ENCODE measurements at regions not wholly inside any gene's neighbourhood (a gene's known extent, or its start where the extent isn't known, plus 50 kb on each side); places are given as distances from the start of the nearest gene placed in this dataset.

DNA sequence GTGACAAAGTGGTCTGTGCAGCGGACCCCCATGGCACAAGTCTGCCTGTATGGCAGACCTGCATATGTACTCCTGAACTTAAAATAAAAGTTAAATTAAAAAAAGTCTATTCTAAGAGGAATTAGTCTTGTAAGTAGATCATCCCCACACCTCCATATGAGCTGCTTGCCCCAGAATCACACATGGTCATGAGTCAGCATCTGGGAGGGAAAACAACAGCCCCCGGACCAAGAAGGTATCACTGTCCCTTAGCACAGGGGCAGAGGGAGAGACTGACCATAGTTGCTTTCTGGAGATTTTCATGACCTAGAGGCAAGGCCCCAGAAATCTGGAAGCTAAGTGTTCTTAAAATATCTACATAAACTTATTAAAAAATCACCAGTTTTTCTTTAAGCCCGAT, 86.6 kb upstream of the PDK4 start:
- no peak overlapping the region for H3K4me3 ChIP-seq (ENCODE audit: insufficient read depth, low read depth, low read length)
- peaks cover 2% of the 10 kb centered on the region for H3K27me3 Mint-ChIP-seq (ENCODE audit: low read depth, unreplicated experiment)
- H3K27ac ChIP-seq (ENCODE audit: low read depth, low read length), result no peak overlapping the region
- DNase-seq (ENCODE audit: low read depth) (no peak), FAIRE-seq (no peak)
- no peak overlapping the region for H3K27ac Mint-ChIP-seq (ENCODE audit: unreplicated experiment)
- H3K36me3 Mint-ChIP-seq (ENCODE audit: low read depth, unreplicated experiment), result no peaks in the 10 kb centered on the region
- H3K27me3 ChIP-seq (ENCODE audit: insufficient read depth, low read length), result no peaks in the 10 kb centered on the region
- H2AFZ ChIP-seq (ENCODE audit: low read depth, low read length), result no peak overlapping the region
- no peaks in the 10 kb centered on the region for H3K9me3 Mint-ChIP-seq (ENCODE audit: unreplicated experiment)
- H3K4me2 ChIP-seq (ENCODE audit: low read length), result no peak overlapping the region
- no peak overlapping the region for H3K9ac ChIP-seq (ENCODE audit: low read length)
- H3K4me1 Mint-ChIP-seq (ENCODE audit: low read depth, unreplicated experiment), result peaks cover 4% of the 10 kb centered on the region
- no peaks in the 10 kb centered on the region for H3K4me1 ChIP-seq (ENCODE audit: insufficient read depth, low read length)
- no peaks in the 10 kb centered on the region for H3K79me2 ChIP-seq (ENCODE audit: insufficient read depth, low read length)
- no peak overlapping the region for H3K4me3 Mint-ChIP-seq (ENCODE audit: unreplicated experiment)
- no peaks in the 10 kb centered on the region for H4K20me1 ChIP-seq (ENCODE audit: insufficient read depth, low read length)
- H3K36me3 ChIP-seq (ENCODE audit: insufficient read depth, low read length), result no peaks in the 10 kb centered on the region
- no peaks in the 10 kb centered on the region for H3K9me3 ChIP-seq (ENCODE audit: insufficient read depth, low read depth, low read length)
- TF ChIP-seq EZH2 (IDR thresholded peaks at IDR 0.05; ENCODE audit: insufficient read depth, low read length), result no peak
- TF ChIP-seq CTCF (IDR thresholded peaks at IDR 0.05; ENCODE audit: insufficient read depth, low read depth, low read length), result no peak

DNA sequence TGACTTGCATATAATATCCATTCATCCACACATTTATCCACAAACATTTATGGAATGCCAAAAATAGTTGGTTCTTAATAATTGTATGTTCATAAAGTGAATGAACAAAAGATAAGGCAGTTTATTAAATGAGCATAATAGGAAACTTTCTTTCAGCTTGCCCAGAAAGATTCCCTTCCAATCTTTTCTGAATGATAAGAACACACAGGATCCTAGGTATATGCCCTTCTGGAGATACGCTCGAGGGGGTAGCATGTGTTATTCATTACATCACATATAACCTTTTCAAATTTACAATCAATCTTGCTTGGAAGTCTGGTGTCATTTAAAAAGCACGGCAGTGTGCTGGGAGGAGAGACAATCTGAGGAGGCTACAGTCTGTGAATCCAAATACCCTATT, 80.4 kb upstream of the PDK4 start:
- no peak overlapping the region for H3K4me3 Mint-ChIP-seq (ENCODE audit: unreplicated experiment)
- H3K79me2 ChIP-seq (ENCODE audit: insufficient read depth, low read length), result no peaks in the 10 kb centered on the region
- H3K27me3 Mint-ChIP-seq (ENCODE audit: low read depth, unreplicated experiment), result peaks cover 4% of the 10 kb centered on the region
- no peaks in the 10 kb centered on the region for H3K27me3 ChIP-seq (ENCODE audit: insufficient read depth, low read length)
- no peak overlapping the region for H3K9ac ChIP-seq (ENCODE audit: low read length)
- no peaks in the 10 kb centered on the region for H3K4me1 ChIP-seq (ENCODE audit: insufficient read depth, low read length)
- no peaks in the 10 kb centered on the region for H3K9me3 Mint-ChIP-seq (ENCODE audit: unreplicated experiment)
- H3K36me3 ChIP-seq (ENCODE audit: insufficient read depth, low read length), result no peaks in the 10 kb centered on the region
- no peak overlapping the region for H3K27ac ChIP-seq (ENCODE audit: low read depth, low read length)
- no peak overlapping the region for H3K27ac Mint-ChIP-seq (ENCODE audit: unreplicated experiment)
- TF ChIP-seq CTCF (IDR thresholded peaks at IDR 0.05; ENCODE audit: insufficient read depth, low read depth, low read length), result no peak
- no peak for TF ChIP-seq EZH2 (IDR thresholded peaks at IDR 0.05; ENCODE audit: insufficient read depth, low read length)
- no peak overlapping the region for H3K4me3 ChIP-seq (ENCODE audit: insufficient read depth, low read depth, low read length)
- no peaks in the 10 kb centered on the region for H3K36me3 Mint-ChIP-seq (ENCODE audit: low read depth, unreplicated experiment)
- no peak for FAIRE-seq
- no peak overlapping the region for H3K4me2 ChIP-seq (ENCODE audit: low read length)
- no peak for DNase-seq (ENCODE audit: low read depth)
- H3K9me3 ChIP-seq (ENCODE audit: insufficient read depth, low read depth, low read length), result no peaks in the 10 kb centered on the region
- no peak overlapping the region for H2AFZ ChIP-seq (ENCODE audit: low read depth, low read length)
- no peaks in the 10 kb centered on the region for H4K20me1 ChIP-seq (ENCODE audit: insufficient read depth, low read length)
- H3K4me1 Mint-ChIP-seq (ENCODE audit: low read depth, unreplicated experiment), result no peaks in the 10 kb centered on the region

GRCh38 chr7:95675632-95676031, 79.3 kb upstream of the PDK4 start:
- Mint-ChIP-seq H3K4me3 (ENCODE audit: unreplicated experiment) (no peak overlapping the region), H3K36me3 (ENCODE audit: low read depth, unreplicated experiment) (no peaks in the 10 kb centered on the region), H3K4me1 (ENCODE audit: low read depth, unreplicated experiment) (no peaks in the 10 kb centered on the region), H3K27me3 (ENCODE audit: low read depth, unreplicated experiment) (peaks cover 4% of the 10 kb centered on the region), H3K9me3 (ENCODE audit: unreplicated experiment) (no peaks in the 10 kb centered on the region), H3K27ac (ENCODE audit: unreplicated experiment) (no peak overlapping the region)
- no peaks in the 10 kb centered on the region for H3K27me3 ChIP-seq (ENCODE audit: insufficient read depth, low read length)
- no peak overlapping the region for H3K27ac ChIP-seq (ENCODE audit: low read depth, low read length)
- FAIRE-seq, result no peak
- H3K4me3 ChIP-seq (ENCODE audit: insufficient read depth, low read depth, low read length), result no peak overlapping the region
- no peaks in the 10 kb centered on the region for H3K4me1 ChIP-seq (ENCODE audit: insufficient read depth, low read length)
- no peaks in the 10 kb centered on the region for H4K20me1 ChIP-seq (ENCODE audit: insufficient read depth, low read length)
- no peak for DNase-seq (ENCODE audit: low read depth)
- H3K36me3 ChIP-seq (ENCODE audit: insufficient read depth, low read length), result no peaks in the 10 kb centered on the region
- H2AFZ ChIP-seq (ENCODE audit: low read depth, low read length), result no peak overlapping the region
- H3K4me2 ChIP-seq (ENCODE audit: low read length), result no peak overlapping the region
- no peaks in the 10 kb centered on the region for H3K79me2 ChIP-seq (ENCODE audit: insufficient read depth, low read length)
- TF ChIP-seq EZH2 (IDR thresholded peaks at IDR 0.05; ENCODE audit: insufficient read depth, low read length), result no peak
- TF ChIP-seq CTCF (IDR thresholded peaks at IDR 0.05; ENCODE audit: insufficient read depth, low read depth, low read length), result no peak
- no peak overlapping the region for H3K9ac ChIP-seq (ENCODE audit: low read length)
- H3K9me3 ChIP-seq (ENCODE audit: insufficient read depth, low read depth, low read length), result no peaks in the 10 kb centered on the region
